ENCODE measurements at regions not wholly inside any gene's neighbourhood (a gene's known extent, or its start where the extent isn't known, plus 50 kb on each side); places are given as distances from the start of the nearest gene placed in this dataset.

- H3K27me3 ChIP-seq (ENCODE audit: low read length), result no peaks in the 10 kb centered on the region
- TF ChIP-seq EZH2 (IDR thresholded peaks at IDR 0.05; ENCODE audit: low read length, unreplicated experiment) (no peak), EZH2phosphoT487 (IDR thresholded peaks at IDR 0.05; ENCODE audit: borderline replicate concordance, low read length) (no peak), CTCF (conservative IDR thresholded peaks at IDR 0.05; ENCODE audit: low read depth, low read length) (no peak)
- intact Hi-C loops (cut with micrococcal nuclease), result no loop called here
- no peaks in the 10 kb centered on the region for H3K9me2 ChIP-seq (replicated peaks; ENCODE audit: low read length)
- peaks cover 35% of the 10 kb centered on the region for H3K4me1 ChIP-seq (ENCODE audit: insufficient read depth, low read length)
- DNase-seq, result no peak
- no peaks in the 10 kb centered on the region for H4K20me1 ChIP-seq (ENCODE audit: low read length)
- H3K9me3 ChIP-seq (ENCODE audit: low read length), result no peaks in the 10 kb centered on the region
- H3F3A ChIP-seq (ENCODE audit: low read length, unreplicated experiment), result peaks cover 9% of the 10 kb centered on the region
- no peak overlapping the region for H2AFZ ChIP-seq (ENCODE audit: low read length)
- POLR2A ChIA-PET (ENCODE audit: unreplicated experiment), result no interaction called here
- no TSS peak for BruUV-seq (replicated peaks)
- ATAC-seq, result no peak
- no peaks in the 10 kb centered on the region for H3K36me3 ChIP-seq (ENCODE audit: low read depth, low read length)
- no peak overlapping the region for H3K4me3 ChIP-seq (ENCODE audit: low read length)
- CTCF ChIA-PET, result no interaction called here
- no peak overlapping the region for H3K9ac ChIP-seq (ENCODE audit: low read length)
- H3K4me2 ChIP-seq (ENCODE audit: low read length), result no peak overlapping the region
- H3K27ac ChIP-seq (ENCODE audit: low read length), result no peak overlapping the region
- no peaks in the 10 kb centered on the region for H3K79me2 ChIP-seq (ENCODE audit: low read length)
Observed at GRCh38 chr11:28636566-28636965, 528.4 kb downstream of the METTL15 start.

GRCh38 chr11:28636033-28636432 lies 527.8 kb downstream of the METTL15 start:
- Histone ChIP-seq H3K9me3 (ENCODE audit: low read length) (no peaks in the 10 kb centered on the region), H4K20me1 (ENCODE audit: low read length) (no peaks in the 10 kb centered on the region), H3F3A (ENCODE audit: low read length, unreplicated experiment) (peaks cover 9% of the 10 kb centered on the region), H3K9ac (ENCODE audit: low read length) (no peak overlapping the region), H3K27me3 (ENCODE audit: low read length) (no peaks in the 10 kb centered on the region), H3K4me2 (ENCODE audit: low read length) (no peak overlapping the region), H3K4me3 (ENCODE audit: low read length) (no peak overlapping the region), H3K9me2 (replicated peaks; ENCODE audit: low read length) (no peaks in the 10 kb centered on the region), H3K4me1 (ENCODE audit: insufficient read depth, low read length) (peaks cover 40% of the 10 kb centered on the region), H3K36me3 (ENCODE audit: low read depth, low read length) (no peaks in the 10 kb centered on the region), H3K27ac (ENCODE audit: low read length) (no peak overlapping the region), H3K79me2 (ENCODE audit: low read length) (no peaks in the 10 kb centered on the region), H2AFZ (ENCODE audit: low read length) (no peak overlapping the region)
- TF ChIP-seq EZH2phosphoT487 (IDR thresholded peaks at IDR 0.05; ENCODE audit: borderline replicate concordance, low read length), result no peak
- no peak for TF ChIP-seq CTCF (conservative IDR thresholded peaks at IDR 0.05; ENCODE audit: low read depth, low read length)
- no peak for TF ChIP-seq EZH2 (IDR thresholded peaks at IDR 0.05; ENCODE audit: low read length, unreplicated experiment)
- ATAC-seq (no peak), DNase-seq (no peak)
- intact Hi-C loops (cut with micrococcal nuclease), result no loop called here
- CTCF ChIA-PET, result no interaction called here
- POLR2A ChIA-PET (ENCODE audit: unreplicated experiment), result no interaction called here
- no TSS peak for BruUV-seq (replicated peaks)

- ATAC-seq (peak; percentile 82), DNase-seq (peak; percentile 89)
- POLR2A ChIA-PET (ENCODE audit: unreplicated experiment), result no interaction called here
- CTCF ChIA-PET, result interaction anchor here (0.7 kb wide), 1 partner anchor 527 kb away, joined by 3 read pairs; no protein-coding TSS in a partner anchor
- Histone ChIP-seq H3K9ac (ENCODE audit: low read length) (no peak overlapping the region), H3K27me3 (ENCODE audit: low read length) (no peaks in the 10 kb centered on the region), H3K9me2 (replicated peaks; ENCODE audit: low read length) (no peaks in the 10 kb centered on the region), H3K79me2 (ENCODE audit: low read length) (no peaks in the 10 kb centered on the region), H4K20me1 (ENCODE audit: low read length) (no peaks in the 10 kb centered on the region), H3K27ac (ENCODE audit: low read length) (peak overlapping the region; percentile 79), H3K36me3 (ENCODE audit: low read depth, low read length) (no peaks in the 10 kb centered on the region), H3F3A (ENCODE audit: low read length, unreplicated experiment) (peaks cover 9% of the 10 kb centered on the region), H3K9me3 (ENCODE audit: low read length) (no peaks in the 10 kb centered on the region), H3K4me3 (ENCODE audit: low read length) (no peak overlapping the region; the same call in 1 of the 2 replicates), H3K4me2 (ENCODE audit: low read length) (peak overlapping the region; percentile 51), H3K4me1 (ENCODE audit: insufficient read depth, low read length) (peaks cover 42% of the 10 kb centered on the region), H2AFZ (ENCODE audit: low read length) (no peak overlapping the region)
- TF ChIP-seq EZH2 (IDR thresholded peaks at IDR 0.05; ENCODE audit: low read length, unreplicated experiment) (no peak), EZH2phosphoT487 (IDR thresholded peaks at IDR 0.05; ENCODE audit: borderline replicate concordance, low read length) (no peak), CTCF (conservative IDR thresholded peaks at IDR 0.05; ENCODE audit: low read depth, low read length) (no peak)
- intact Hi-C loops (cut with micrococcal nuclease), result loop anchor here (2.0 to 5.0 kb wide), 2 partner anchors 70 to 95 kb away; no protein-coding TSS in a partner anchor
- no TSS peak for BruUV-seq (replicated peaks)
Observed at GRCh38 chr11:28632338-28632737, 524.1 kb downstream of the METTL15 start.
